Fibroblast of skin of back (primary cell): ENCODE measurements at regions not wholly inside any gene's neighbourhood (a gene's known extent, or its start where the extent isn't known, plus 50 kb on each side); places are given as distances from the start of the nearest gene placed in this dataset.

ENCODE experiments used
- DNase-seq: peaks from one replicate; pipeline ENCODE4 v3.0.0-alpha.2; 2013

GRCh38 chr13:107738004-107738403 lies 477.3 kb downstream of the LIG4 start:
- DNase-seq = no peak

GRCh38 chr13:107736731-107737130 lies 478.6 kb downstream of the LIG4 start:
- DNase-seq = no peak

GRCh38 chr13:107736170-107736569 lies 479.2 kb downstream of the LIG4 start:
- DNase-seq = no peak

DNA sequence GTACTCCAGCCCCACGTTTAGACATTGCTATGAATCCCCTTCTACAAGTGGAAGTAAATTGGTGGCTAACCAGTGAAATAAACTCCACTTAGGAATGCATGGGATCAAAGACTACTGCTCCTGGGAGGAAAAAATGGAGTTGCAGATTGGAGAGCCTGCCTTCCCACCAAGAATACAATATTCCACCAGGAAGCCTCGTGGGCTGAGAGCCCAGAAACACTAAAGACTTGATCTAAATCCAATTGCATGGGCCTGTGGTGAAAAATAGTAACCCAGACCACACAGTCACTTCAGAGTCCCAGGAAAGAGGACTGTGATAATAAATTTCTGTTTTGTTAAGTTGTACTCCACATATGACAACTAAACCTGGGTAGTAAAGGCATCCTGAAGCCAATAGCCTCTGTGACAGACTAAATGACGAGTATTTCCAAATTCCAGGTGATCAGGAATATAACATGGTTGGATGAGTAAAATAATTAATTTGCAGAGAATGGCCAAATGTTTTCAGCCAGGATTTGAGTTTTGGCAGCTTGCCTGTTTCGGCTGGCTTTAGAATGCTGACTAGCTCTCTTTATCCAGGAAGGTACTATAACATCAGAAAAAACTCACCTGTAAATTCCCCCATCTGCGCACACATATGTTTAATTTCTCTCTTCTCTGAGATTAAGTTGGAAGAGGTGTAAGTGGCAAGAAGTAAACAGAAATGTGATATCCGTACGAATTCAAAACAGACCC lies 480.3 kb downstream of the LIG4 start:
- DNase-seq = no peak

- DNase-seq = no peak
Observed at GRCh38 chr13:107733276-107733675, 482.1 kb downstream of the LIG4 start.

DNA sequence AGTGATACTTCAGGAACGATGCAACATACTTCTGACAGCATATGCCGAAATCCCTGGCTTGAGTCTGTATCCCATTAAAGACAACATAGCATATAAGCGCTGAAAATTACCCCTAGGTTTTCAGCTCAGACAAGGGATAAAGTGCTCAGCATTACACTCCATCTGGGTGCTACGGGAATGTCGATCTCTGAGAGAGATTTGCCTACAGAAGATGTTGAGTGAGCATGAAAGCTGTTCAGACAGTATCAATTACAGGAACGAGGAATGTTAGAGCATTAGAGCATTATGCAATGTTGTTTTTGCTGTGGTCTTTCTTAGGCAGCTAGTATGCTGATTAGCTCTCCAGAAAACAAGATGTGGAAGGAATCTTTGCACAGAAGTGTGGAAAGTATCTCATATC lies 484.5 kb downstream of the LIG4 start:
- DNase-seq = peak; percentile 29

GRCh38 chr13:107721125-107721869 lies 494.0 kb downstream of the LIG4 start:
- DNase-seq = no peak

DNA sequence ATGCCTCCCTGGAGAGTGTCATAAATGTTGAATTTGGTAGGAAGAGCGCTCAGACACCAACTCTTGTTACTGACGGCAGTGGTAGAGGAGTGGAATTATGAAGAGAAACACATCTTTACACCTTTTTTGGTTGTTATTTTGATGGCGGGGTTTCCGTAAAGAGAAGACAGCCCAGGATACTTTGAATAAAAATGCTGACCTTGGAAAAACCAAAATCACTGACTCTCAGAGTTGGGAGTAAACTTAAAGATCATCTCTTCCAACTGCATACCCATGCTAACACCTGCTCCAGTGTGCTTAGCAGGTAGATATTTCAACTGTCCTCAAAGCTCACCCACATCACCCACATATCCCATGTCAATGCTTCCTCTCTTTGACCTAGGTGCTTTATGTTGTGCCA lies 498.6 kb downstream of the LIG4 start:
- DNase-seq = no peak

DNA sequence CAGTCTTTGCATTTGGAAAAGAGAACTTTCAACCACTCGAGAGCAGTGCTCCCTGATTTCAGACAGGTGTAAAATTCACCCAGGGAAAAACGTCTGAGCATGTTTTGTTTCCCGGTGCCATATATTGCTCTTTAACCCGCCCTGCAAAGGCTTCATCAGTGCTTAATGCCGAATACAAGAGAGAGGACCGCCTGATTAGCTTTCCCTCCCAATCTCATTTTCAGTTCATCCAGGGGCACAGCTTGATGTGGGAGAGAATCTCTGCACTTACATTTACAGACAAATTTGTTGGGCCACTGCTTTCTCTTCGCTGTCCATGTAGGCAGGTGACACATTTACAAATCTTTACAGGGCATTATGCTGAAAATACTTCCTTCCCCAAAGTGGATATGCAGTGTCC lies 499.1 kb downstream of the LIG4 start:
- no peak for DNase-seq

DNA sequence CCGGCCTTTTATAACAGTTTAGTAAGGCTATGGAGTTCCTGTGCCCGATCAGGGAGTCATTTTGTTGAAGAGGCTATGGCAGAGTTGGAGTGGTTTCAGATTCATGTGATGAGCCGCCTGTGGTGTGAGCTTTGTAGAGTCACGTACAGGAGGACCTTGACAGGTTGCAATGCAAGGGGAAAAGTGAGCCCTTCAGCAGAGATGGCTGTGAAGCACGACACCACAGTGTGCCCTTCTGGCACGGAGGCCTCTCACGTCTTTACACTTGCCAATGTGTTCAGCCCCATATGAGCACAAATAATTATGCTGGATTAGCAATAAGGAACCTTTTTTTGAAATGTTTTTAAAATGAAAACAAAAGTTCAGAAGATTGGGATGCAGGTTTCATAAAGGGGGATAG lies 499.8 kb downstream of the LIG4 start:
- no peak for DNase-seq

DNA sequence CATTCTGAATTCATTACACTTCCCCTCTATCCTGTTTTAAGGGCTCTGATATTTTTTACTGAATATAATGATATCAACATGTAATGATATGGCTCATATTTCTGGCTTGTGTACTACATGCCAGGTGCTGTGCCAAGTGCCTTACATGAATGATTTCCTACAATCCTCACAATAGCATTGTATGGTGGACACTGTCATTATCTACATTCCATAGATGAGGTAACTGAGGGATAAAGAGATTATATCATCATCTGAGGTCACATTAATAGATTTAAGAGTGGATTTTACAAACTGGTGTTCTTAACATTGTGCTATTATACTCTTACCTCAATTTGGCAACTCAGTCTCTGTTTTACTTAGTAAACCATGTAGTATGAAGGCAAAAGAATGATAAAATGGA lies 502.0 kb downstream of the LIG4 start:
- no peak for DNase-seq

- DNase-seq = no peak
Observed at GRCh38 chr13:107712145-107712860, 503.0 kb downstream of the LIG4 start.

DNA sequence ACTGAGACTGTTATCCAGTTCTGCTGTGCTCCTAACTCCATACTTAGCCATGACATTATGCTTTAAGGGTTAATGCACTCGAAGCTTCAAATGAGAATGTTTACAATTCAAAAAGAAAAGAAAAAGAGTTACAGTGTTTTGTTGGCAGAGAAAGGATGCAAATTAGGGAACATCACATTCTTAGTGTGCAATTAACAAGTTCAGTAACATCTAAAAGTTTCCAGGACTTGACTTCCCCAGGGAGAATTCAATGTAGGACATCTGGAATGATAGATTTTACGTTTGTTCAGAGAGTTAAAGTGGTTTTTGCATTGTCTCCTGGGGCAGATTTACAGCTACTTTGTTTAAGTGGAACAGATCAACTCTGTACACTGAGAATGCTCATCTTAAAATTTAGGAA lies 525.2 kb downstream of the LIG4 start:
- DNase-seq = no peak

DNA sequence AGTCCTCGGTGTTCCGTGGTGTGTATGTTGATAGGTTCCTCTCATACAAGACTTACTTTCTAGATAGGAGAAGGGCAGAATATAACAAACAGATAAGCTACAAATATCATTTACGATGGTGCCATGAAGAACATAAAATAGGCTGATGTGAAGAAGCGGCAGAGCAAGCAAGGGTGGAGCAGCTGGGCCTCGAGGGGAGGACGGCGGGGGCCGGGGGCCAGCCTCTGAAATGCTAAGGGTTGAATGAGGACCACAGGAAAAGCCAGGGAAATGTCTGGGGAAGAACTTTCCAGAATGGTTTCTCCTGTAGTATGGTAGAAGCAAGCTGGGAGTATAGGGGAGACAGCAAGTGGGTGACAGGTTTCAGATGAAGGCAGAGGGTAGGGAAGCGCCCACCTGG lies 529.5 kb downstream of the LIG4 start:
- no peak for DNase-seq

DNA sequence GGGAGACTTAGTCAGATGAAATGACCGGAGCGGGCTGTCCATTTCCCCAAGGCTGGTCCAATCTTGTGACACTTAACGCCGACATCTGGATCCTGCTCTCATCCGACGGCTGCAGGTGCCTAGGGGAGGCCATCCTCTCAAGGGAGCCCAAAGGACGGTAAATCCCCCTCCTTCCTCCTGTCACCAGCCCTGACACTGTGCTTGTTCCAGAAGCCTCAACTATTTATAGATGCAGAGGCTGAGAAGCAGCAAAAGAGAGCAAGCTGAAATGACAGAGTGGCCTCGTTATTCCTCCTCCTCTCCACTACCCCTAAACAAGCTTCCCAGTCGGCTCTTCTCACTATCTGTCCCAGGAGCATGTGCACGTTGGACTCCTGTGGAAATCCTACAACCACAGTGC lies 533.7 kb downstream of the LIG4 start:
- no peak for DNase-seq

DNA sequence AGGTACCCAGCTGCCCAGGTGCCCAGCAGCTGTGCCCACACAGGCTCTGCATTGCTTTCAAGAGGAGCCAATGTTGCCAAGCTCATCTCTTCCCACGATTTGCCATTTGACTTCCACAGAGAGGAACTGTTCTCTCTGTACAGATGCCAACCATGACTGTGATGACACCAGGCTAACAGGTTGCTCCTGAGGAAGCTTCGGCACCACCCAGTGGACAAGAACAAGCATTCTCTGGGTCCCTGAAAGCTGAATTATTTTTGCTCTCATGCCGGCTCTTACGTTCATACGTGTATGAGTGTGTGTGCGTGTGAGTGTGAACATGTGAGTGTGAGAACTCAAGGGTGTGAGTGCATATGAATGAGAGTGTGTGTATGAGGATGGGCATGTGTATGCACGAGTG lies 535.2 kb downstream of the LIG4 start:
- no peak for DNase-seq

- peak; percentile 11 for DNase-seq
Observed at GRCh38 chr13:107678075-107678689, 537.2 kb downstream of the LIG4 start.

- DNase-seq = no peak
Observed at GRCh38 chr13:107675847-107676550, 539.3 kb downstream of the LIG4 start.

DNA sequence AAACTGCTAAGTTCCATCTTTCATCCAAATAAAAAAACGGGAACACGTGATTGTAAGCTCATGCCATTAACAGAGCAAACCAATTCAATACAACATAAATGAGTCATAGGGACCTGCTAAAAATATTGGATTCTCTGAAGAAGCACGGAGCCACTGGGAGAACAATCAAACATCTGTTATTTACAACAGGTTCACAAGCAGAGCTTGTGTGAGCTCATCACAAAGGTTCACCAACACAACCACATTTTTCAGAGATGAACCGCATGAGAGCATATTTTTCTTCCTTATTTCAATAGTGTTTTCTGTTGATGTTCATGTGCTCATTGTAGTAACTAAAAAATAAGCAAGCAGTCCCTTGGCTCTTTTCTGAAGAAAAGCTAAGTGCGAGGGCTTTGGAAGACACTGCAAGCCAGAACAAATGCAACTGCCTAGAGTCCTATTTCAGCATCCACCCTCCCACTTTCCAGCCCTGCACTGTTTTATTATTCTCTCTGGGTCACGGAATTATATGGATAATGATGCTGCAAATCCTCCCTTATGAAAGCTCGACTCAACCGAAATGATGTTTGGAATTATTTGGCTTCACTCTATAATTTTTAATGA lies 545.8 kb downstream of the LIG4 start:
- no peak for DNase-seq

DNA sequence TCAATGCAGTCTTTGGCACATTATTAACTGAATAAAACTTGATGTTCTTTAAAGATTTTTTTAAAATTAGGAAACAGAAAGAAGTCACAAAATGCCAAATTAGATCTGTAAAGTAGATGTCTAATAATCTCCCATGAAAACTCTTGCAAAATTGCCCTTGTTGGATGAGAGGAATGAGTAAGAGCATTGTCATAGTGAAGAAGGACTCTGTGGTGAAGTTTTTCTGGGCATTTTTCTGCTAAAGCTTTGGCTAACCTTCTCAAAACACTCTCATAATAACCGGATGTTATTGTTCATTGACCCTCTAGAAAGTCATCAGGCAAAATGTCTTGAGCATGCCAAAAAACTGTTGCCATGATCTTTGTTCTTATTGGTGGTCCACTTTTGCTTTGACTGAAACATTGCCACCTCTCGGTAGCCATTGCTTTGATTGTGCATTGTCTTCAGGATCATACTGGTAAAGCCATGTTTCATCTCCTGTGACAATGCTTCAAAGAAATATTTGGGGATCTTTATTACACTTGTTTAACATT lies 549.3 kb downstream of the LIG4 start:
- DNase-seq = peak; percentile 7

- peak; percentile 48 for DNase-seq
Observed at GRCh38 chr13:107650081-107650701, 565.1 kb downstream of the LIG4 start.
